SK-N-SH treated with all-trans-retinoic acid at 6 μM for 48 hours (cell line): ENCODE measurements at regions not wholly inside any gene's neighbourhood (a gene's known extent, or its start where the extent isn't known, plus 50 kb on each side); places are given as distances from the start of the nearest gene placed in this dataset.

Source experiments
- ATAC-seq: fragments of 200-7000 bp; cut with Tn5 transposase; 3 replicates; pipeline ENCODE4 v1.9.1; 2020; ENCODE audit warnings: mild to moderate bottlenecking, moderate library complexity
- ARNTL ChIP-seq: fragments of 450-650 bp; formaldehyde crosslinking; IDR thresholded peaks from 2 replicates; pipeline ENCODE4 v1.5.0; 2020; ENCODE audit warnings: low read depth, mild to moderate bottlenecking, moderate library complexity, borderline replicate concordance
- BACH2 ChIP-seq: fragments of 250-450 bp; sonication (Bioruptor Pico); IDR thresholded peaks from 2 replicates; pipeline ENCODE4 v1.9.0; 2021; ENCODE audit warnings: mild to moderate bottlenecking, borderline replicate concordance
- CSDC2 ChIP-seq: fragments of 250-450 bp; sonication (Bioruptor Pico); IDR thresholded peaks from 2 replicates; pipeline ENCODE4 v1.5.0; 2020; ENCODE audit warnings: mild to moderate bottlenecking, moderate library complexity
- ESRRG ChIP-seq: fragments of 250-450 bp; sonication (Bioruptor Pico); IDR thresholded peaks from 2 replicates; pipeline ENCODE4 v1.6.1; 2021; ENCODE audit warnings: mild to moderate bottlenecking
- GLIS3 ChIP-seq: fragments of 250-450 bp; sonication (Bioruptor Pico); IDR thresholded peaks from 2 replicates; pipeline ENCODE4 v1.5.0; 2020; ENCODE audit warnings: mild to moderate bottlenecking, moderate library complexity
- ISL1 ChIP-seq: fragments of 250-450 bp; sonication (Bioruptor Pico); IDR thresholded peaks from 2 replicates; pipeline ENCODE4 v2.1.2; 2022; ENCODE audit warnings: mild to moderate bottlenecking, moderate library complexity
- OSR1 ChIP-seq: fragments of 250-450 bp; sonication (Bioruptor Pico); IDR thresholded peaks from 2 replicates; pipeline ENCODE4 v1.8.0; 2022; ENCODE audit warnings: moderate library complexity, mild to moderate bottlenecking, inconsistent platforms
- PPARA ChIP-seq: fragments of 250-450 bp; sonication (Bioruptor Pico); IDR thresholded peaks from 2 replicates; pipeline ENCODE4 v1.5.0; 2020; ENCODE audit warnings: mild to moderate bottlenecking, borderline replicate concordance
- SNAI2 ChIP-seq: fragments of 250-450 bp; sonication (Bioruptor Pico); IDR thresholded peaks from 2 replicates; pipeline ENCODE4 v1.5.0; 2020; ENCODE audit warnings: mild to moderate bottlenecking, moderate library complexity
- TCF4 ChIP-seq: fragments of 250-450 bp; sonication (Bioruptor Pico); IDR thresholded peaks from 2 replicates; pipeline ENCODE4 v1.8.0; 2021; ENCODE audit warnings: mild to moderate bottlenecking, moderate library complexity, borderline replicate concordance
- ZC3H10 ChIP-seq: fragments of 250-450 bp; sonication (Bioruptor Pico); IDR thresholded peaks from 2 replicates; pipeline ENCODE4 v1.5.1; 2021; ENCODE audit warnings: mild to moderate bottlenecking, moderate library complexity
- ZFP30 ChIP-seq: fragments of 450-650 bp; formaldehyde crosslinking; IDR thresholded peaks from 2 replicates; pipeline ENCODE4 v1.5.0; 2022; ENCODE audit warnings: mild to moderate bottlenecking, moderate library complexity
- ZNF565 ChIP-seq: fragments of 450-650 bp; formaldehyde crosslinking; conservative IDR thresholded peaks from 2 replicates; pipeline ENCODE4 v1.5.0; 2020; ENCODE audit warnings: low read depth, mild to moderate bottlenecking, moderate library complexity
- ZNF8 ChIP-seq: fragments of 450-650 bp; formaldehyde crosslinking; IDR thresholded peaks from 2 replicates; pipeline ENCODE4 v1.5.0; 2020; ENCODE audit warnings: mild to moderate bottlenecking, moderate library complexity
- TF ChIP-seq, protein P1 (sequence below): fragments of 250-450 bp; sonication (Bioruptor Pico); IDR thresholded peaks from 2 replicates; pipeline ENCODE4 v1.5.1; 2021; ENCODE audit warnings: mild to moderate bottlenecking, moderate library complexity
- TF ChIP-seq, protein P2 (sequence below): fragments of 250-450 bp; sonication (Bioruptor Pico); IDR thresholded peaks from 2 replicates; pipeline ENCODE4 v1.8.0; 2021; ENCODE audit warnings: low read depth, mild to moderate bottlenecking, moderate library complexity, borderline replicate concordance
- TF ChIP-seq, protein P3 (sequence below): fragments of 250-450 bp; sonication (Bioruptor Pico); IDR thresholded peaks from 2 replicates; pipeline ENCODE4 v1.5.0; 2020; ENCODE audit warnings: mild to moderate bottlenecking, moderate library complexity

DNA sequence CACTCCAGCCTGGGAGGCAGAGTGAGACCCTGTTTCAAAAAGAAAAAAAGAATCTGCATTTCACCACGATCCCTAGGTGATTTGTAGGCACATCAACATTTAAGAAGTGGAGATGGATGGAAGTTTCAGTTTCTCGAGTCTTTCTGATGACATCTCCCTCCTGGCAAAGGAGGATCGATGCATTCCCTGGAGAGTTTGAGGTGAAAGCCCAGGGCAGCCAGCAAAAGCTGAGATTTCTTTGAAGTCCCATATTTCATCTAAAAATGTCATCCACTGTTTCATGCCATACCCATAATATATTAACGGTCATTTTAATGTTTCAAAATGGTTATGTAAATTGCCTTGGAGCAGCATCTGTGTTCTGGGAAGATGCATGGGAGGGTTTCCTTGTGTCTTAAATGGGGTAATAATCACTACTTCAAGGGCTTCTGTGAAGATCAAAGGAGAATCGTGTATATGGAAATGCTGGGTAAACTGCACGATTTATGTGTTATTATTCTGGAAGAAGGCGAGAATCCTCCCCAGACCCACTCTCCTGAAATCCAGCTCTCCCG lies 63.4 kb downstream of the KATNIP start:
- no peak for TF ChIP-seq OSR1
- no peak for TF ChIP-seq SNAI2 (CRISPR knock-in tag)
- TF ChIP-seq, protein P1, sequence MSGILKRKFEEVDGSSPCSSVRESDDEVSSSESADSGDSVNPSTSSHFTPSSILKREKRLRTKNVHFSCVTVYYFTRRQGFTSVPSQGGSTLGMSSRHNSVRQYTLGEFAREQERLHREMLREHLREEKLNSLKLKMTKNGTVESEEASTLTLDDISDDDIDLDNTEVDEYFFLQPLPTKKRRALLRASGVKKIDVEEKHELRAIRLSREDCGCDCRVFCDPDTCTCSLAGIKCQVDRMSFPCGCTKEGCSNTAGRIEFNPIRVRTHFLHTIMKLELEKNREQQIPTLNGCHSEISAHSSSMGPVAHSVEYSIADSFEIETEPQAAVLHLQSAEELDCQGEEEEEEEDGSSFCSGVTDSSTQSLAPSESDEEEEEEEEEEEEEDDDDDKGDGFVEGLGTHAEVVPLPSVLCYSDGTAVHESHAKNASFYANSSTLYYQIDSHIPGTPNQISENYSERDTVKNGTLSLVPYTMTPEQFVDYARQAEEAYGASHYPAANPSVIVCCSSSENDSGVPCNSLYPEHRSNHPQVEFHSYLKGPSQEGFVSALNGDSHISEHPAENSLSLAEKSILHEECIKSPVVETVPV (CRISPR knock-in tag), result no peak
- no peak for TF ChIP-seq ZC3H10
- TF ChIP-seq ZNF565, result no peak
- no peak for TF ChIP-seq TCF4 (CRISPR knock-in tag)
- TF ChIP-seq ZFP30 (CRISPR knock-in tag), result no peak
- TF ChIP-seq, protein P2, sequence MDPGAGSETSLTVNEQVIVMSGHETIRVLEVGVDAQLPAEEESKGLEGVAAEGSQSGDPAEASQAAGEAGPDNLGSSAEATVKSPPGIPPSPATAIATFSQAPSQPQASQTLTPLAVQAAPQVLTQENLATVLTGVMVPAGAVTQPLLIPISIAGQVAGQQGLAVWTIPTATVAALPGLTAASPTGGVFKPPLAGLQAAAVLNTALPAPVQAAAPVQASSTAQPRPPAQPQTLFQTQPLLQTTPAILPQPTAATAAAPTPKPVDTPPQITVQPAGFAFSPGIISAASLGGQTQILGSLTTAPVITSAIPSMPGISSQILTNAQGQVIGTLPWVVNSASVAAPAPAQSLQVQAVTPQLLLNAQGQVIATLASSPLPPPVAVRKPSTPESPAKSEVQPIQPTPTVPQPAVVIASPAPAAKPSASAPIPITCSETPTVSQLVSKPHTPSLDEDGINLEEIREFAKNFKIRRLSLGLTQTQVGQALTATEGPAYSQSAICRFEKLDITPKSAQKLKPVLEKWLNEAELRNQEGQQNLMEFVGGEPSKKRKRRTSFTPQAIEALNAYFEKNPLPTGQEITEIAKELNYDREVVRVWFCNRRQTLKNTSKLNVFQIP (CRISPR knock-in tag), result no peak
- no peak for TF ChIP-seq ZNF8 (CRISPR knock-in tag)
- TF ChIP-seq CSDC2 (CRISPR knock-in tag), result no peak
- TF ChIP-seq PPARA (CRISPR knock-in tag), result no peak
- no peak for TF ChIP-seq BACH2 (CRISPR knock-in tag)
- no peak for ATAC-seq

DNA sequence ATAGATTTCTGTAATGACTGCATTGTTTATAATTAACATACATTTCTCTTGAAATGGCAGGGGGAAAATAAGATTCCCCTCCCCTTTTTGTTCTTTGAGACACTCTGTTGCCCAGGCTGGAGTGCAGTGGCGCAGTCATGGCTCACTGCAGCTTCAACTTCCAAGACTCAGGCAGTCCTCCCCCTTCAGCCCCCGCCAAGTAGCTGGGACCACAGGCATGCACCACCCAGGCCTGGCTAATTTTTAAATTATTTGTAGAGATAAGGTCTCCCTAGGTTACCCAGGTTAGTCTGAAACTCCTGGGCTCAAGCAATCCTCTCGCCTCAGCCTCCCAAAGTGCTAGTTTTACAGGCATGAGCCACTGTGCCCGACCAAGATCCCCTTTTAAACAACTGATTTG lies 67.7 kb downstream of the KATNIP start:
- no peak for ATAC-seq
- no peak for TF ChIP-seq ISL1 (CRISPR knock-in tag)
- TF ChIP-seq GLIS3 (CRISPR knock-in tag), result no peak
- TF ChIP-seq, protein P3, sequence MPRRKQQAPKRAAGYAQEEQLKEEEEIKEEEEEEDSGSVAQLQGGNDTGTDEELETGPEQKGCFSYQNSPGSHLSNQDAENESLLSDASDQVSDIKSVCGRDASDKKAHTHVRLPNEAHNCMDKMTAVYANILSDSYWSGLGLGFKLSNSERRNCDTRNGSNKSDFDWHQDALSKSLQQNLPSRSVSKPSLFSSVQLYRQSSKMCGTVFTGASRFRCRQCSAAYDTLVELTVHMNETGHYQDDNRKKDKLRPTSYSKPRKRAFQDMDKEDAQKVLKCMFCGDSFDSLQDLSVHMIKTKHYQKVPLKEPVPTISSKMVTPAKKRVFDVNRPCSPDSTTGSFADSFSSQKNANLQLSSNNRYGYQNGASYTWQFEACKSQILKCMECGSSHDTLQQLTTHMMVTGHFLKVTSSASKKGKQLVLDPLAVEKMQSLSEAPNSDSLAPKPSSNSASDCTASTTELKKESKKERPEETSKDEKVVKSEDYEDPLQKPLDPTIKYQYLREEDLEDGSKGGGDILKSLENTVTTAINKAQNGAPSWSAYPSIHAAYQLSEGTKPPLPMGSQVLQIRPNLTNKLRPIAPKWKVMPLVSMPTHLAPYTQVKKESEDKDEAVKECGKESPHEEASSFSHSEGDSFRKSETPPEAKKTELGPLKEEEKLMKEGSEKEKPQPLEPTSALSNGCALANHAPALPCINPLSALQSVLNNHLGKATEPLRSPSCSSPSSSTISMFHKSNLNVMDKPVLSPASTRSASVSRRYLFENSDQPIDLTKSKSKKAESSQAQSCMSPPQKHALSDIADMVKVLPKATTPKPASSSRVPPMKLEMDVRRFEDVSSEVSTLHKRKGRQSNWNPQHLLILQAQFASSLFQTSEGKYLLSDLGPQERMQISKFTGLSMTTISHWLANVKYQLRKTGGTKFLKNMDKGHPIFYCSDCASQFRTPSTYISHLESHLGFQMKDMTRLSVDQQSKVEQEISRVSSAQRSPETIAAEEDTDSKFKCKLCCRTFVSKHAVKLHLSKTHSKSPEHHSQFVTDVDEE (CRISPR knock-in tag), result no peak
- TF ChIP-seq, all 23 proteins: peak for 0

DNA sequence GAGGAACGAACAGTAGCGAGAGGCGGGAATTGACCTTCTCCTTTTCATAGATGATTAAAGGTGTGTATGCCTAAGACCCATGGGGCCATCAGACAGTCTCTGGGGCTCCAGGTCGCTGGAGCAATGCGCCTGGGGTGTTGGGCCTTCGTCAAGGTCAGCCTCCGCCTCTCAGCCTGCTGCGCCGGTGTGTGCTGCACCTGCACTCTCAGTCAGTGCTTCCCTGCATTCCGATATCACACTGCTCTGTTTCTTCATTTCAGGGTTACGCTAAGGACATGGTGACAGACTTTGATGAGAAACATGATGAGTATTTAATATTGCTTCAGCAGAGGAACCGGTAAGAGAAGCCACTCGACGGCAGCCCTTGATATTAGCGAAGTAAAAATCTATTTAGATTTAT lies 68.2 kb downstream of the KATNIP start:
- no peak for ATAC-seq
- TF ChIP-seq OSR1 (no peak), GLIS3 (CRISPR knock-in tag) (no peak), ZNF8 (CRISPR knock-in tag) (no peak), ARNTL (CRISPR knock-in tag) (no peak), PPARA (CRISPR knock-in tag) (no peak), BACH2 (CRISPR knock-in tag) (no peak), ZC3H10 (no peak), ZNF565 (no peak), ESRRG (CRISPR knock-in tag) (no peak)
- TF ChIP-seq, protein P1 (CRISPR knock-in tag), result no peak
- TF ChIP-seq, protein P3 (CRISPR knock-in tag), result no peak
